Occipital lobe (tissue), 1 donor: ENCODE measurements at regions not wholly inside any gene's neighbourhood (a gene's known extent, or its start where the extent isn't known, plus 50 kb on each side); places are given as distances from the start of the nearest gene placed in this dataset.
"Not testable (repeated sequence)": the region's sequence is repeated elsewhere in the genome, so short reads cannot be mapped to it uniquely, and the experiment has no call there.

Experiments
- DNase-seq: peaks from one replicate; lab custom pipeline; 2025; lab: John Stamatoyannopoulos, UW

GRCh38 chr9:19656704-19657103 is 132.1 kb downstream of the SLC24A2 start:
- no peak for DNase-seq

GRCh38 chr9:19651681-19652080 is 137.2 kb downstream of the SLC24A2 start:
- DNase-seq, result no peak

GRCh38 chr9:19650312-19650711 is 138.5 kb downstream of the SLC24A2 start:
- DNase-seq, result no peak

- DNase-seq, result no peak
Observed at GRCh38 chr9:19649336-19650041, 139.3 kb downstream of the SLC24A2 start.

- no peak for DNase-seq
Observed at GRCh38 chr9:19648672-19649071, 140.2 kb downstream of the SLC24A2 start.

GRCh38 chr9:19643875-19644274 is 145.0 kb downstream of the SLC24A2 start:
- DNase-seq, result no peak

- peak; percentile 38 for DNase-seq
Observed at GRCh38 chr9:19642256-19642655, 146.6 kb downstream of the SLC24A2 start.

GRCh38 chr9:19641046-19641445 is 147.8 kb downstream of the SLC24A2 start:
- DNase-seq, result no peak

GRCh38 chr9:19640014-19640413 is 148.8 kb downstream of the SLC24A2 start:
- no peak for DNase-seq

- DNase-seq, result no peak
Observed at GRCh38 chr9:19637084-19637483, 151.8 kb downstream of the SLC24A2 start.

GRCh38 chr9:19634881-19635280 is 154.0 kb downstream of the SLC24A2 start:
- DNase-seq, result no peak

GRCh38 chr9:19631181-19631580 is 157.7 kb downstream of the SLC24A2 start:
- DNase-seq, result no peak

- no peak for DNase-seq
Observed at GRCh38 chr9:19630760-19631159, 158.1 kb downstream of the SLC24A2 start.

- DNase-seq, result no peak
Observed at GRCh38 chr9:19629488-19629887, 159.3 kb downstream of the SLC24A2 start.

- DNase-seq, result not testable (repeated sequence)
Observed at GRCh38 chr9:19625426-19625825, 163.4 kb downstream of the SLC24A2 start.

GRCh38 chr9:19624519-19624918 is 164.3 kb downstream of the SLC24A2 start:
- DNase-seq, result no peak

- no peak for DNase-seq
Observed at GRCh38 chr9:19623941-19624340, 164.9 kb downstream of the SLC24A2 start.

GRCh38 chr9:19620326-19620725 is 168.5 kb downstream of the SLC24A2 start:
- DNase-seq, result no peak

GRCh38 chr9:19619221-19619620 is 169.6 kb downstream of the SLC24A2 start:
- no peak for DNase-seq

GRCh38 chr9:19618816-19619215 is 170.0 kb downstream of the SLC24A2 start:
- peak; percentile 50 for DNase-seq

- DNase-seq, result peak; percentile 49
Observed at GRCh38 chr9:19615036-19615624, 173.7 kb downstream of the SLC24A2 start.

GRCh38 chr9:19614294-19614693 is 174.5 kb downstream of the SLC24A2 start:
- no peak for DNase-seq

- no peak for DNase-seq
Observed at GRCh38 chr9:19600538-19600937, 188.3 kb downstream of the SLC24A2 start.
